Glutamatergic neuron (in vitro differentiated cells): ENCODE measurements at regions not wholly inside any gene's neighbourhood (a gene's known extent, or its start where the extent isn't known, plus 50 kb on each side); places are given as distances from the start of the nearest gene placed in this dataset.

Source experiments
- DNase-seq: peaks from one replicate; pipeline ENCODE4 v3.0.0; 2022
- H3K27ac Mint-ChIP-seq: one replicate; pipeline ENCODE4 v1.8.0; 2020; ENCODE audit warnings: mild to moderate bottlenecking, mixed read lengths, inconsistent platforms; ENCODE audit not compliant: unreplicated experiment
- H3K27me3 Mint-ChIP-seq: one replicate; pipeline ENCODE4 v1.8.0; 2020; ENCODE audit warnings: mild to moderate bottlenecking, moderate library complexity, mixed read lengths, inconsistent platforms; ENCODE audit not compliant: unreplicated experiment
- H3K36me3 Mint-ChIP-seq: one replicate; pipeline ENCODE4 v1.8.0; 2020; ENCODE audit warnings: mild to moderate bottlenecking, mixed read lengths, inconsistent platforms; ENCODE audit not compliant: unreplicated experiment
- H3K4me1 Mint-ChIP-seq: one replicate; pipeline ENCODE4 v1.8.0; 2020; ENCODE audit warnings: mild to moderate bottlenecking, low read depth, mixed read lengths, inconsistent platforms; ENCODE audit not compliant: unreplicated experiment
- H3K4me3 Mint-ChIP-seq: one replicate; pipeline ENCODE4 v1.8.0; 2020; ENCODE audit warnings: mild to moderate bottlenecking, mixed read lengths, inconsistent platforms; ENCODE audit not compliant: unreplicated experiment
- H3K9me3 Mint-ChIP-seq: one replicate; pipeline ENCODE4 v1.8.0; 2020; ENCODE audit warnings: mild to moderate bottlenecking, moderate library complexity, mixed read lengths, inconsistent platforms; ENCODE audit not compliant: unreplicated experiment
- TF ChIP-seq, protein P1 (sequence below): fragments of 200-600 bp; sonication (generic); IDR thresholded peaks from one replicate; pipeline ENCODE4 v1.5.0; 2021; ENCODE audit not compliant: partially characterized antibody, unreplicated experiment

DNA sequence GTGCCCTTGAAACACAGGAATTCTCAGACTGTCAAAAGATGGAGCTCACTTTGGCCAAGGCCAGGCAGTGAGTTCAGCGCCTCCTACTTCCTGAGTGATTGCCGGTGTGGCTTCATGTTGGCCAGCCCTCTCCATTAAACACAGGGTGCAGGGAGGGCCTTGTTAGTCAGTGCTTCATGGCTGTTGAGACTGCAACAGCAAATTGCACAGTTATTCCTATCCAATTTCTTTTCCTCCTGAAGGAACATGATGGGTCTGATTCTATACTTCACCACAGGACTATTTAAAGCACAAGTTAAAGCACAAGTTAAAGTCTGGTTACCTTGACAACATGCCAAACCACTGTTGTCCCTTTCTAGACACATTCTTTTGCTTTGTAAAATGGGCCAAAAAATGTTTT, 156.6 kb downstream of the SIPA1L2 start:
- Mint-ChIP-seq H3K27me3 (peaks cover 2% of the 10 kb centered on the region), H3K27ac (no peak overlapping the region), H3K9me3 (peaks cover 7% of the 10 kb centered on the region), H3K4me1 (peaks cover 22% of the 10 kb centered on the region), H3K4me3 (no peak overlapping the region), H3K36me3 (no peaks in the 10 kb centered on the region)
- no peak for DNase-seq
- TF ChIP-seq, protein P1, sequence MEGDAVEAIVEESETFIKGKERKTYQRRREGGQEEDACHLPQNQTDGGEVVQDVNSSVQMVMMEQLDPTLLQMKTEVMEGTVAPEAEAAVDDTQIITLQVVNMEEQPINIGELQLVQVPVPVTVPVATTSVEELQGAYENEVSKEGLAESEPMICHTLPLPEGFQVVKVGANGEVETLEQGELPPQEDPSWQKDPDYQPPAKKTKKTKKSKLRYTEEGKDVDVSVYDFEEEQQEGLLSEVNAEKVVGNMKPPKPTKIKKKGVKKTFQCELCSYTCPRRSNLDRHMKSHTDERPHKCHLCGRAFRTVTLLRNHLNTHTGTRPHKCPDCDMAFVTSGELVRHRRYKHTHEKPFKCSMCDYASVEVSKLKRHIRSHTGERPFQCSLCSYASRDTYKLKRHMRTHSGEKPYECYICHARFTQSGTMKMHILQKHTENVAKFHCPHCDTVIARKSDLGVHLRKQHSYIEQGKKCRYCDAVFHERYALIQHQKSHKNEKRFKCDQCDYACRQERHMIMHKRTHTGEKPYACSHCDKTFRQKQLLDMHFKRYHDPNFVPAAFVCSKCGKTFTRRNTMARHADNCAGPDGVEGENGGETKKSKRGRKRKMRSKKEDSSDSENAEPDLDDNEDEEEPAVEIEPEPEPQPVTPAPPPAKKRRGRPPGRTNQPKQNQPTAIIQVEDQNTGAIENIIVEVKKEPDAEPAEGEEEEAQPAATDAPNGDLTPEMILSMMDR, result no peak

- TF ChIP-seq, protein P1, result no peak
- peaks cover 7% of the 10 kb centered on the region for H3K9me3 Mint-ChIP-seq
- H3K4me3 Mint-ChIP-seq, result no peak overlapping the region
- H3K27me3 Mint-ChIP-seq, result peaks cover 2% of the 10 kb centered on the region
- peaks cover 16% of the 10 kb centered on the region for H3K4me1 Mint-ChIP-seq
- H3K27ac Mint-ChIP-seq, result no peak overlapping the region
- H3K36me3 Mint-ChIP-seq, result no peaks in the 10 kb centered on the region
- DNase-seq, result no peak
Observed at GRCh38 chr1:232472485-232473041, 157.4 kb downstream of the SIPA1L2 start.

DNA sequence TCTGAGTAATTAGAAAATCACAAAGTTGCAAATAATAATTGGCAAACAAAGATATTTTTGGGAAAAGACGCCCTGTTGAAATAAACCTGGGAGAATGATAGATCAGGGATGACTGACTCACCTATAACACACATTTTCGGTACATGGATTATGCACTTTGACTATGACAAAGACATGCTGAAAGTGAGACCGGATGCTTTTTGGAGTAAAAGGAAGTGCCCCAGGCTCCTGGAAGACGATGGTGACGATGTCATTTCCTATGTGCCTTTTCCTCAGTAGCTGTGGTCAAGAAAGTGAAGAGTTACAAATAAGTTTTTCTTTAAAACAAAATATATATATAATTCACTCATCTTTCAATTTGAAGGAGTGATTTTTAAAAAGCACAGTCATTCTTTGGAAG, 158.7 kb downstream of the SIPA1L2 start:
- H3K4me3 Mint-ChIP-seq, result no peak overlapping the region
- DNase-seq, result no peak
- no peak overlapping the region for H3K27ac Mint-ChIP-seq
- no peaks in the 10 kb centered on the region for H3K36me3 Mint-ChIP-seq
- H3K9me3 Mint-ChIP-seq, result peaks cover 7% of the 10 kb centered on the region
- peaks cover 12% of the 10 kb centered on the region for H3K4me1 Mint-ChIP-seq
- H3K27me3 Mint-ChIP-seq, result peaks cover 2% of the 10 kb centered on the region
- TF ChIP-seq, protein P1, result no peak

GRCh38 chr1:232470711-232471110, 159.2 kb downstream of the SIPA1L2 start:
- H3K4me3 Mint-ChIP-seq, result no peak overlapping the region
- TF ChIP-seq, protein P1, result no peak
- DNase-seq, result no peak
- no peaks in the 10 kb centered on the region for H3K36me3 Mint-ChIP-seq
- peaks cover 12% of the 10 kb centered on the region for H3K4me1 Mint-ChIP-seq
- H3K9me3 Mint-ChIP-seq, result peaks cover 7% of the 10 kb centered on the region
- no peak overlapping the region for H3K27ac Mint-ChIP-seq
- peaks cover 4% of the 10 kb centered on the region for H3K27me3 Mint-ChIP-seq

GRCh38 chr1:232468249-232468648, 161.7 kb downstream of the SIPA1L2 start:
- Mint-ChIP-seq H3K4me1 (peaks cover 3% of the 10 kb centered on the region), H3K27ac (no peak overlapping the region), H3K4me3 (no peak overlapping the region), H3K9me3 (peaks cover 6% of the 10 kb centered on the region), H3K36me3 (peaks cover 11% of the 10 kb centered on the region), H3K27me3 (peaks cover 2% of the 10 kb centered on the region)
- DNase-seq, result no peak
- TF ChIP-seq, protein P1, result no peak
